22Rv1 (cell line): ENCODE measurements at regions not wholly inside any gene's neighbourhood (a gene's known extent, or its start where the extent isn't known, plus 50 kb on each side); places are given as distances from the start of the nearest gene placed in this dataset.

Source experiments
- CTCF ChIP-seq: fragments of 450-650 bp; IDR thresholded peaks from 2 replicates; pipeline ENCODE4 v1.5.1; 2017; ENCODE audit warnings: mild to moderate bottlenecking
- ZFX ChIP-seq: fragments of 450-650 bp; IDR thresholded peaks from 2 replicates; pipeline ENCODE4 v1.6.1; 2017; ENCODE audit warnings: antibody characterized with exemption, borderline replicate concordance

GRCh38 chr13:72141855-72142519 lies 275.0 kb upstream of the DACH1 start:
- TF ChIP-seq CTCF, result no peak
- TF ChIP-seq ZFX, result no peak
